ENCODE measurements at regions not wholly inside any gene's neighbourhood (a gene's known extent, or its start where the extent isn't known, plus 50 kb on each side); places are given as distances from the start of the nearest gene placed in this dataset.

DNA sequence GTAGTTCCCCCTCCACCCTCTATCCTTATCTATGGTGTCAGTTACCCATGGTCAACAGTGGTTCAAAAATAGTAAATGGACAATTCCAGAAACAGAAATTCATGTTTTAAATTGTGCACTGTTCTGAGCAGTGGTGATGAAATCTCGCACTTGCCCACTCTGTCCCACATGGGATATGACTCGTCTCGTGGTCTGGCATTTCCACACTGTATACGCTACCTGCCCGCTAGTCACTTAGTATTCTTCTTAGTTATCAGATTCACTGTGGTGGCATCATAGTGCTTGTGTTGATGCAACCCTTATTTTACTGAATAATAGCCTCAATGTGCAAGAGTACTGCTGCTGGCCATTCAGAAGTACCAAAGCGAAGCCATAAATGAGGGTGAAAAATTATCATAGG, 507.0 kb downstream of the SNAPC1 start:
- H3K9me3 Mint-ChIP-seq, result no peaks in the 10 kb centered on the region
- H3K4me1 Mint-ChIP-seq, result no peaks in the 10 kb centered on the region
- H3K36me3 Mint-ChIP-seq, result no peaks in the 10 kb centered on the region
- H3K27me3 Mint-ChIP-seq (ENCODE audit: low read depth), result peaks cover 23% of the 10 kb centered on the region
- no peak overlapping the region for H3K4me3 Mint-ChIP-seq
- TF ChIP-seq, protein P1, sequence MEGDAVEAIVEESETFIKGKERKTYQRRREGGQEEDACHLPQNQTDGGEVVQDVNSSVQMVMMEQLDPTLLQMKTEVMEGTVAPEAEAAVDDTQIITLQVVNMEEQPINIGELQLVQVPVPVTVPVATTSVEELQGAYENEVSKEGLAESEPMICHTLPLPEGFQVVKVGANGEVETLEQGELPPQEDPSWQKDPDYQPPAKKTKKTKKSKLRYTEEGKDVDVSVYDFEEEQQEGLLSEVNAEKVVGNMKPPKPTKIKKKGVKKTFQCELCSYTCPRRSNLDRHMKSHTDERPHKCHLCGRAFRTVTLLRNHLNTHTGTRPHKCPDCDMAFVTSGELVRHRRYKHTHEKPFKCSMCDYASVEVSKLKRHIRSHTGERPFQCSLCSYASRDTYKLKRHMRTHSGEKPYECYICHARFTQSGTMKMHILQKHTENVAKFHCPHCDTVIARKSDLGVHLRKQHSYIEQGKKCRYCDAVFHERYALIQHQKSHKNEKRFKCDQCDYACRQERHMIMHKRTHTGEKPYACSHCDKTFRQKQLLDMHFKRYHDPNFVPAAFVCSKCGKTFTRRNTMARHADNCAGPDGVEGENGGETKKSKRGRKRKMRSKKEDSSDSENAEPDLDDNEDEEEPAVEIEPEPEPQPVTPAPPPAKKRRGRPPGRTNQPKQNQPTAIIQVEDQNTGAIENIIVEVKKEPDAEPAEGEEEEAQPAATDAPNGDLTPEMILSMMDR (IDR thresholded peaks at IDR 0.05; ENCODE audit: unreplicated experiment), result no peak
- no peak for DNase-seq (ENCODE audit: low spot score in 2 of 2, unreplicated experiment in 2 of 2)
- H3K27ac Mint-ChIP-seq, result no peak overlapping the region

DNA sequence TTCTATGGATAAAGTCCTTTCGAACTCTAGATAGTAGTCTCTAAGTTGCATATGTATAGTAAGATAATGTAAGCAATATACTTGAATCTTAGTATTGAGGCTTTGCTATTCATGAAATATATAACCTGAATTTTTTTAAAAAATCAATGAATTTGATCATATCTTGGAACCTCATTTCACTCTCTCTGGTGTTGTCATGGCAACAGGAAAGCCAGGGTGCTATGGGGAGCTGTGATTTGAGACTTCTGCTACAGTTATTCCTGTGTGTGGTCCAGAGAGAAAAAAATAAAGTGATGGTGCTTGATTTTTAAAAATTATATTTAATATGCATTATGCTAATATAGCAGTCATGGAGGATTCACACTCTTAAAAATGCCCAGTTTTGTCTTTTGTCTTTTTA, 508.0 kb downstream of the SNAPC1 start:
- TF ChIP-seq, protein P1 (IDR thresholded peaks at IDR 0.05; ENCODE audit: unreplicated experiment), result no peak
- no peak for DNase-seq (ENCODE audit: low spot score in 2 of 2, unreplicated experiment in 2 of 2)
- Mint-ChIP-seq H3K9me3 (no peaks in the 10 kb centered on the region), H3K27me3 (ENCODE audit: low read depth) (peaks cover 21% of the 10 kb centered on the region), H3K4me3 (no peak overlapping the region), H3K4me1 (no peaks in the 10 kb centered on the region), H3K36me3 (no peaks in the 10 kb centered on the region), H3K27ac (no peak overlapping the region)

DNA sequence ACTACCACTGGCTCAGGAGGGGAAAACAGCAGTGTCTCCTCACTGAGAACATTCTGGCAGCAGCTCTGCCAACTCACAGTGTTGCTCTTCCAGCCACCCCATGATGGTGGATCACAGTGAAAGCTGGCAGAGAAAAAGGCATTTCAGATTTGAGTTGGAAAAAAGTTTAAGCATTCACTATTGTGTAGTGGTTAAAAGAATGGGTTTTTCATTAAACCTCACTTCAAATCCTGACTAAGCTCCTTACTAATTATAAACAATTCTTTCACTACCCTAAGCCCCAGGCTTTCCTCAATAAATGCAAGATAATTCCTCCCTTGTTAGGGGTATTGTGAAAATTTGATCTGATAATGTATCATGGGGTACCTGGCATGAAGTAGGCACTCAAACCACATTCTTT, 518.1 kb downstream of the SNAPC1 start:
- peaks cover 7% of the 10 kb centered on the region for H3K9me3 Mint-ChIP-seq
- H3K27me3 Mint-ChIP-seq (ENCODE audit: low read depth), result peaks cover 9% of the 10 kb centered on the region
- DNase-seq (ENCODE audit: low spot score in 2 of 2, unreplicated experiment in 2 of 2), result no peak
- H3K27ac Mint-ChIP-seq, result no peak overlapping the region
- H3K36me3 Mint-ChIP-seq, result no peaks in the 10 kb centered on the region
- no peak overlapping the region for H3K4me3 Mint-ChIP-seq
- TF ChIP-seq, protein P1 (IDR thresholded peaks at IDR 0.05; ENCODE audit: unreplicated experiment), result no peak
- H3K4me1 Mint-ChIP-seq, result no peaks in the 10 kb centered on the region

DNA sequence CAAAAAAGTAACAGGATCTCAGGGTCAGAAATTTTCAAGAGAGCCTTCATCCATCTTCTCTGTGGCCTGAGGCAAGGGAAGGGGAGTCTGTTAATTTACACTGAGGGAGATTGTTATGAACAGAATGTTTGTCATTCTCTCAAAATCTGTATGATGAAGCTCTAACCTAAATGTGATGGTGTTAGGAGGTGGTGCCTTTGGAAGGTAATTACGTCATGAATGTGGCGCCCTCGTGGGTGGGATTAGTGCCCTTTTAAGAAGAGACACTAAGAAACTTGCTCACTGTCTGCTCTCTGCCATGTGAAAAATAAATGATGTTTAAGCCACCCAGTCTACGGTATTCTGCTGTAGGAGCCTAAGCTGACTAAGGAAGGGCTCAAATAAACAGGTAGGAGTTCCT, 521.6 kb downstream of the SNAPC1 start:
- TF ChIP-seq, protein P1 (IDR thresholded peaks at IDR 0.05; ENCODE audit: unreplicated experiment), result no peak
- DNase-seq (ENCODE audit: low spot score in 2 of 2, unreplicated experiment in 2 of 2), result no peak
- Mint-ChIP-seq H3K4me3 (no peak overlapping the region), H3K4me1 (no peaks in the 10 kb centered on the region), H3K36me3 (no peaks in the 10 kb centered on the region), H3K27ac (no peak overlapping the region), H3K9me3 (peaks cover 7% of the 10 kb centered on the region), H3K27me3 (ENCODE audit: low read depth) (peaks cover 5% of the 10 kb centered on the region)

DNA sequence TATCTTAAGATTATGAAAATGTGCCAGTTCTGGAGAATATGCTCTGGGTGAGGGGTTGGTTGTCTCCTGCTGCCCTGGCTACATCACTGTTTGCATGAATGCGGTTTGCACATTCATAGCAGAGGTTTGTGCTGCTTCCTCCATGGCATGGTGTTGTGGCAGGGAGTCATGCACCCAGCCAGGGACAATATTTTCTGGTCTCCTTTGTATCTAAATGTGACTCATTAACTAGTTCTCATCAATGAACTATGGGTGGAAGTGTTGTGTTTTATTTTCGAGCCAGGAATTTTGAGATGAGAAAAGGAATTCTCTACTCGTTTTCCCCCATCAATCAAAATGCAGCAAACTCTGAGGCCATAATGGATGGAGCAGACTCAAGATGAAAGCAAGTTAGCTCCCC, 527.3 kb downstream of the SNAPC1 start:
- TF ChIP-seq, protein P1 (IDR thresholded peaks at IDR 0.05; ENCODE audit: unreplicated experiment), result no peak
- Mint-ChIP-seq H3K4me3 (no peak overlapping the region), H3K9me3 (peaks cover 3% of the 10 kb centered on the region), H3K27ac (no peak overlapping the region), H3K4me1 (no peaks in the 10 kb centered on the region), H3K27me3 (ENCODE audit: low read depth) (no peaks in the 10 kb centered on the region), H3K36me3 (no peaks in the 10 kb centered on the region)
- DNase-seq (ENCODE audit: low spot score in 2 of 2, unreplicated experiment in 2 of 2), result no peak

DNA sequence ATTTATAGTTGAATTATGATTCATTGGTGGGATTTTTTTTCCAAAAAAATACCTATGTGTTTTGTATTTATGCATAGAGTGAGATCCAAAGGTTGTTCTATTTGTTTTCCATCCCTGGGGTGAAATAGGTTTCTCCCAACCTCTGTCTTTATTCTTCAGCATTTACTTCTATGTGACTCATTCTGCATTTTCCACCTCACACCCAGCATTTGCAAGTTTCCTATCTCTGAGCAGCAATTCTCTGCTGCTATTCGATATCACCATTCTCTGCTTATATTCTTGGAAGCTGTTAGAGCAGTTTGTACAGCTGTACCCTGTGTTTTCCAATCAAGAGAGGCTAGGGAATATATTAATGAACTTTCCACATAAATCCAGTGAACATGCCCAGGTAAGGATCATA, 538.9 kb downstream of the SNAPC1 start:
- no peak overlapping the region for H3K4me3 Mint-ChIP-seq
- no peaks in the 10 kb centered on the region for H3K4me1 Mint-ChIP-seq
- TF ChIP-seq, protein P1 (IDR thresholded peaks at IDR 0.05; ENCODE audit: unreplicated experiment), result no peak
- peaks cover 12% of the 10 kb centered on the region for H3K27me3 Mint-ChIP-seq (ENCODE audit: low read depth)
- H3K9me3 Mint-ChIP-seq, result peaks cover 3% of the 10 kb centered on the region
- DNase-seq (ENCODE audit: low spot score in 2 of 2, unreplicated experiment in 2 of 2), result no peak
- H3K36me3 Mint-ChIP-seq, result no peaks in the 10 kb centered on the region
- no peak overlapping the region for H3K27ac Mint-ChIP-seq
